ENCODE measurements at regions not wholly inside any gene's neighbourhood (a gene's known extent, or its start where the extent isn't known, plus 50 kb on each side); places are given as distances from the start of the nearest gene placed in this dataset.

- no peak overlapping the region for H3K4me2 ChIP-seq (ENCODE audit: low read depth, low read length, poor library complexity, severe bottlenecking)
- H3K27ac ChIP-seq (ENCODE audit: low read length): no peak overlapping the region
- no peak overlapping the region for H3K4me3 ChIP-seq (ENCODE audit: low read length)
- no peaks in the 10 kb centered on the region for H3K79me2 ChIP-seq (ENCODE audit: low read length)
- no peak overlapping the region for H2AFZ ChIP-seq (ENCODE audit: low read length)
- no peaks in the 10 kb centered on the region for H3K27me3 ChIP-seq (ENCODE audit: low read length)
- H3K9me3 ChIP-seq (ENCODE audit: low read length): peaks cover 4% of the 10 kb centered on the region; the same call in 1 of the 2 replicates
- H3K9ac ChIP-seq (ENCODE audit: low read length): no peak overlapping the region
- H3K9me2 ChIP-seq (replicated peaks; ENCODE audit: insufficient read depth, low read length): no peaks in the 10 kb centered on the region
- no peak for DNase-seq
- H4K20me1 ChIP-seq (ENCODE audit: insufficient read depth, low read depth, low read length): no peaks in the 10 kb centered on the region
- H3K36me3 ChIP-seq (ENCODE audit: insufficient read depth, low read length): no peaks in the 10 kb centered on the region
- no peaks in the 10 kb centered on the region for H3K4me1 ChIP-seq (ENCODE audit: low read length)
Measured at GRCh38 chr3:86333636-86334035, 657.3 kb downstream of the VGLL3 start.

GRCh38 chr3:86303935-86304334, 687.0 kb downstream of the VGLL3 start:
- no peaks in the 10 kb centered on the region for H3K27me3 ChIP-seq (ENCODE audit: low read length)

GRCh38 chr3:86282106-86282787, 708.7 kb downstream of the VGLL3 start:
- Histone ChIP-seq H3K79me2 (ENCODE audit: low read length) (no peaks in the 10 kb centered on the region), H3K4me1 (ENCODE audit: low read length) (no peaks in the 10 kb centered on the region), H3K36me3 (ENCODE audit: insufficient read depth, low read length) (no peaks in the 10 kb centered on the region), H3K27me3 (ENCODE audit: low read length) (no peaks in the 10 kb centered on the region), H3K27ac (ENCODE audit: low read length) (no peak overlapping the region), H2AFZ (ENCODE audit: low read length) (no peak overlapping the region), H3K9me2 (replicated peaks; ENCODE audit: insufficient read depth, low read length) (no peaks in the 10 kb centered on the region), H3K9me3 (ENCODE audit: low read length) (peaks cover 19% of the 10 kb centered on the region; the same call in 1 of the 2 replicates), H3K9ac (ENCODE audit: low read length) (no peak overlapping the region), H3K4me2 (ENCODE audit: low read depth, low read length, poor library complexity, severe bottlenecking) (no peak overlapping the region), H3K4me3 (ENCODE audit: low read length) (no peak overlapping the region), H4K20me1 (ENCODE audit: insufficient read depth, low read depth, low read length) (no peaks in the 10 kb centered on the region)
- DNase-seq: no peak

More at GRCh38 chr3:86303935-86304334, 687.0 kb downstream of the VGLL3 start:
- Histone ChIP-seq H3K36me3 (ENCODE audit: insufficient read depth, low read length) (no peaks in the 10 kb centered on the region), H2AFZ (ENCODE audit: low read length) (no peak overlapping the region), H3K9me3 (ENCODE audit: low read length) (peaks cover 9% of the 10 kb centered on the region; the same call in 1 of the 2 replicates), H3K9ac (ENCODE audit: low read length) (no peak overlapping the region), H3K4me1 (ENCODE audit: low read length) (no peaks in the 10 kb centered on the region), H3K9me2 (replicated peaks; ENCODE audit: insufficient read depth, low read length) (no peaks in the 10 kb centered on the region), H3K27ac (ENCODE audit: low read length) (no peak overlapping the region), H3K4me3 (ENCODE audit: low read length) (no peak overlapping the region), H3K4me2 (ENCODE audit: low read depth, low read length, poor library complexity, severe bottlenecking) (no peak overlapping the region), H3K79me2 (ENCODE audit: low read length) (no peaks in the 10 kb centered on the region), H4K20me1 (ENCODE audit: insufficient read depth, low read depth, low read length) (no peaks in the 10 kb centered on the region)
- DNase-seq: no peak

GRCh38 chr3:86269364-86270155, 721.4 kb downstream of the VGLL3 start:
- H3K4me1 ChIP-seq (ENCODE audit: low read length): no peaks in the 10 kb centered on the region
- no peak overlapping the region for H3K9ac ChIP-seq (ENCODE audit: low read length)
- no peak overlapping the region for H3K27ac ChIP-seq (ENCODE audit: low read length)

GRCh38 chr3:86257955-86258641, 732.9 kb downstream of the VGLL3 start:
- no peak overlapping the region for H2AFZ ChIP-seq (ENCODE audit: low read length)
- DNase-seq: no peak
- no peaks in the 10 kb centered on the region for H3K27me3 ChIP-seq (ENCODE audit: low read length)
- H3K4me2 ChIP-seq (ENCODE audit: low read depth, low read length, poor library complexity, severe bottlenecking): no peak overlapping the region
- no peak overlapping the region for H3K4me3 ChIP-seq (ENCODE audit: low read length)
- no peaks in the 10 kb centered on the region for H4K20me1 ChIP-seq (ENCODE audit: insufficient read depth, low read depth, low read length)
- H3K4me1 ChIP-seq (ENCODE audit: low read length): no peaks in the 10 kb centered on the region
- no peaks in the 10 kb centered on the region for H3K9me2 ChIP-seq (replicated peaks; ENCODE audit: insufficient read depth, low read length)
- H3K36me3 ChIP-seq (ENCODE audit: insufficient read depth, low read length): no peaks in the 10 kb centered on the region
- H3K9me3 ChIP-seq (ENCODE audit: low read length): peaks cover 37% of the 10 kb centered on the region
- no peak overlapping the region for H3K9ac ChIP-seq (ENCODE audit: low read length)
- no peaks in the 10 kb centered on the region for H3K79me2 ChIP-seq (ENCODE audit: low read length)
- no peak overlapping the region for H3K27ac ChIP-seq (ENCODE audit: low read length)

More at GRCh38 chr3:86269364-86270155, 721.4 kb downstream of the VGLL3 start:
- Histone ChIP-seq H3K9me2 (replicated peaks; ENCODE audit: insufficient read depth, low read length) (no peaks in the 10 kb centered on the region), H3K4me3 (ENCODE audit: low read length) (no peak overlapping the region), H3K9me3 (ENCODE audit: low read length) (peaks cover 15% of the 10 kb centered on the region), H3K79me2 (ENCODE audit: low read length) (no peaks in the 10 kb centered on the region), H3K4me2 (ENCODE audit: low read depth, low read length, poor library complexity, severe bottlenecking) (no peak overlapping the region), H3K27me3 (ENCODE audit: low read length) (no peaks in the 10 kb centered on the region), H4K20me1 (ENCODE audit: insufficient read depth, low read depth, low read length) (no peaks in the 10 kb centered on the region), H2AFZ (ENCODE audit: low read length) (no peak overlapping the region), H3K36me3 (ENCODE audit: insufficient read depth, low read length) (no peaks in the 10 kb centered on the region)
- DNase-seq: no peak

- Histone ChIP-seq H3K9me2 (replicated peaks; ENCODE audit: insufficient read depth, low read length) (no peaks in the 10 kb centered on the region), H3K9me3 (ENCODE audit: low read length) (peaks cover 33% of the 10 kb centered on the region), H3K4me3 (ENCODE audit: low read length) (no peak overlapping the region), H3K79me2 (ENCODE audit: low read length) (no peaks in the 10 kb centered on the region), H3K27ac (ENCODE audit: low read length) (no peak overlapping the region), H3K36me3 (ENCODE audit: insufficient read depth, low read length) (no peaks in the 10 kb centered on the region), H3K27me3 (ENCODE audit: low read length) (no peaks in the 10 kb centered on the region), H3K4me2 (ENCODE audit: low read depth, low read length, poor library complexity, severe bottlenecking) (no peak overlapping the region), H4K20me1 (ENCODE audit: insufficient read depth, low read depth, low read length) (no peaks in the 10 kb centered on the region), H3K9ac (ENCODE audit: low read length) (no peak overlapping the region), H3K4me1 (ENCODE audit: low read length) (no peaks in the 10 kb centered on the region), H2AFZ (ENCODE audit: low read length) (no peak overlapping the region)
- no peak for DNase-seq
Measured at GRCh38 chr3:86254480-86254879, 736.5 kb downstream of the VGLL3 start.

- no peaks in the 10 kb centered on the region for H3K9me2 ChIP-seq (replicated peaks; ENCODE audit: insufficient read depth, low read length)
- DNase-seq: no peak
- no peaks in the 10 kb centered on the region for H3K27me3 ChIP-seq (ENCODE audit: low read length)
- H4K20me1 ChIP-seq (ENCODE audit: insufficient read depth, low read depth, low read length): no peaks in the 10 kb centered on the region
- H3K4me1 ChIP-seq (ENCODE audit: low read length): no peaks in the 10 kb centered on the region
- H3K27ac ChIP-seq (ENCODE audit: low read length): no peak overlapping the region
- no peak overlapping the region for H2AFZ ChIP-seq (ENCODE audit: low read length)
- peaks cover 31% of the 10 kb centered on the region for H3K9me3 ChIP-seq (ENCODE audit: low read length)
- H3K4me3 ChIP-seq (ENCODE audit: low read length): no peak overlapping the region
- H3K36me3 ChIP-seq (ENCODE audit: insufficient read depth, low read length): no peaks in the 10 kb centered on the region
- no peak overlapping the region for H3K4me2 ChIP-seq (ENCODE audit: low read depth, low read length, poor library complexity, severe bottlenecking)
- H3K9ac ChIP-seq (ENCODE audit: low read length): no peak overlapping the region
- no peaks in the 10 kb centered on the region for H3K79me2 ChIP-seq (ENCODE audit: low read length)
Measured at GRCh38 chr3:86251781-86252180, 739.2 kb downstream of the VGLL3 start.

- H3K79me2 ChIP-seq (ENCODE audit: low read length): no peaks in the 10 kb centered on the region
- H3K9ac ChIP-seq (ENCODE audit: low read length): no peak overlapping the region
- H3K27ac ChIP-seq (ENCODE audit: low read length): no peak overlapping the region
- peaks cover 26% of the 10 kb centered on the region; the same call in 1 of the 2 replicates for H3K9me3 ChIP-seq (ENCODE audit: low read length)
- no peaks in the 10 kb centered on the region for H4K20me1 ChIP-seq (ENCODE audit: insufficient read depth, low read depth, low read length)
- no peaks in the 10 kb centered on the region for H3K4me1 ChIP-seq (ENCODE audit: low read length)
- H3K9me2 ChIP-seq (replicated peaks; ENCODE audit: insufficient read depth, low read length): no peaks in the 10 kb centered on the region
- no peak overlapping the region for H2AFZ ChIP-seq (ENCODE audit: low read length)
- DNase-seq: no peak
- H3K4me3 ChIP-seq (ENCODE audit: low read length): no peak overlapping the region
- no peaks in the 10 kb centered on the region for H3K36me3 ChIP-seq (ENCODE audit: insufficient read depth, low read length)
- no peaks in the 10 kb centered on the region for H3K27me3 ChIP-seq (ENCODE audit: low read length)
- no peak overlapping the region for H3K4me2 ChIP-seq (ENCODE audit: low read depth, low read length, poor library complexity, severe bottlenecking)
Measured at GRCh38 chr3:86249833-86250232, 741.1 kb downstream of the VGLL3 start.
